ENCODE measurements at regions not wholly inside any gene's neighbourhood (a gene's known extent, or its start where the extent isn't known, plus 50 kb on each side); places are given as distances from the start of the nearest gene placed in this dataset.

GRCh38 chr13:90385781-90386489 lies 961.6 kb upstream of the MIR17HG start:
- ATAC-seq, result no peak
- Histone ChIP-seq H3K27ac (ENCODE audit: low read depth) (no peak overlapping the region), H3K4me2 (no peak overlapping the region), H3K79me2 (replicated peaks; ENCODE audit: insufficient read depth) (no peaks in the 10 kb centered on the region), H3K9me2 (ENCODE audit: insufficient read depth) (0 out of 2 replicates have a peak, but pooled peaks cover 3% of the 10 kb centered on the region), H3K4me3 (no peak overlapping the region), H3F3A (replicated peaks; ENCODE audit: low read depth) (no peaks in the 10 kb centered on the region), H2AFZ (no peak overlapping the region; the same call in 1 of the 2 replicates), H3K27me3 (ENCODE audit: insufficient read depth) (no peaks in the 10 kb centered on the region), H3K4me1 (ENCODE audit: insufficient read depth) (no peaks in the 10 kb centered on the region), H3K36me3 (ENCODE audit: insufficient read depth) (no peaks in the 10 kb centered on the region), H4K20me1 (replicated peaks; ENCODE audit: insufficient read depth) (no peaks in the 10 kb centered on the region)
- H3K4me1 Mint-ChIP-seq, result no peaks in the 10 kb centered on the region
- peaks cover 21% of the 10 kb centered on the region for H3K36me3 Mint-ChIP-seq (ENCODE audit: low read depth)
- no peak for DNase-seq (ENCODE audit: low spot score)
- H3K9me3 Mint-ChIP-seq, result peaks cover 23% of the 10 kb centered on the region
- H3K27me3 Mint-ChIP-seq (ENCODE audit: insufficient read depth, low read depth, poor library complexity), result peaks cover 1% of the 10 kb centered on the region
- no peak overlapping the region for H3K4me3 Mint-ChIP-seq
- no peak overlapping the region for H3K27ac Mint-ChIP-seq
- TF ChIP-seq POLR2AphosphoS5 (IDR thresholded peaks at IDR 0.05; ENCODE audit: low read depth) (no peak), JUNB (IDR thresholded peaks at IDR 0.05; ENCODE audit: unreplicated experiment) (no peak), STAT1 (IDR thresholded peaks at IDR 0.05; ENCODE audit: unreplicated experiment) (no peak), ETS1 (IDR thresholded peaks at IDR 0.05) (no peak), ZNF331 (CRISPR knock-in tag; IDR thresholded peaks at IDR 0.05; ENCODE audit: low read depth) (no peak), NANOG (IDR thresholded peaks at IDR 0.05; ENCODE audit: borderline replicate concordance) (no peak), ZNF462 (CRISPR knock-in tag; IDR thresholded peaks at IDR 0.05) (no peak), CREB1 (CRISPR knock-in tag; IDR thresholded peaks at IDR 0.05; ENCODE audit: low read depth) (no peak), REST (IDR thresholded peaks at IDR 0.05; ENCODE audit: unreplicated experiment) (no peak), CTCF (conservative IDR thresholded peaks at IDR 0.05; ENCODE audit: low read depth in 2 of 2) (no peak), ZNF114 (CRISPR knock-in tag; IDR thresholded peaks at IDR 0.05) (no peak), EZH2phosphoT487 (IDR thresholded peaks at IDR 0.05; ENCODE audit: unreplicated experiment) (no peak), EZH2 (IDR thresholded peaks at IDR 0.05; ENCODE audit: low read depth, unreplicated experiment) (no peak)

Data from GM23338 (cell line).